ENCODE measurements at regions not wholly inside any gene's neighbourhood (a gene's known extent, or its start where the extent isn't known, plus 50 kb on each side); places are given as distances from the start of the nearest gene placed in this dataset.

GRCh38 chr19:32012206-32012605 lies 333.2 kb upstream of the ZNF507 start (continued):
- TF ChIP-seq THAP7 (CRISPR knock-in tag; IDR thresholded peaks at IDR 0.05) = no peak
- peak; percentile 90 for TF ChIP-seq ZNF317 (CRISPR knock-in tag; IDR thresholded peaks at IDR 0.05)
- no peak for TF ChIP-seq HDAC2 (CRISPR knock-in tag; IDR thresholded peaks at IDR 0.05)
- no peak for TF ChIP-seq MIXL1 (CRISPR knock-in tag; IDR thresholded peaks at IDR 0.05)
- TF ChIP-seq ZNF207 (IDR thresholded peaks at IDR 0.05; ENCODE audit: borderline replicate concordance) = no peak
- TF ChIP-seq PHF21A (CRISPR knock-in tag; IDR thresholded peaks at IDR 0.05) = 0 out of 2 replicates have a peak, but pooled peaks have one; percentile 26
- no peak for TF ChIP-seq ZBTB8A (CRISPR knock-in tag; IDR thresholded peaks at IDR 0.05; ENCODE audit: borderline replicate concordance, low read depth)
- no peak for TF ChIP-seq BORCS8-MEF2B (CRISPR knock-in tag; IDR thresholded peaks at IDR 0.05)
- TF ChIP-seq GTF2F1 (IDR thresholded peaks at IDR 0.05; ENCODE audit: low read length) = no peak
- TF ChIP-seq FOXA3 (CRISPR knock-in tag; IDR thresholded peaks at IDR 0.05) = 0 out of 2 replicates have a peak, but pooled peaks have one; percentile 24
- TF ChIP-seq HDAC1 (CRISPR knock-in tag; IDR thresholded peaks at IDR 0.05) = 0 out of 2 replicates have a peak, but pooled peaks have one; percentile 19
- no peak for TF ChIP-seq USF2 (IDR thresholded peaks at IDR 0.05; ENCODE audit: low read depth, low read length)
- TF ChIP-seq USF2 (CRISPR knock-in tag; IDR thresholded peaks at IDR 0.05; ENCODE audit: borderline replicate concordance) = no peak
- no peak for TF ChIP-seq FLYWCH1 (CRISPR knock-in tag; IDR thresholded peaks at IDR 0.05)
- no peak for TF ChIP-seq SNAI1 (CRISPR knock-in tag; IDR thresholded peaks at IDR 0.05; ENCODE audit: borderline replicate concordance)
- peak; percentile 44; the same call in 1 of the 2 replicates for TF ChIP-seq TCF7 (IDR thresholded peaks at IDR 0.05; ENCODE audit: low read depth)
- TF ChIP-seq CEBPG (CRISPR knock-in tag; IDR thresholded peaks at IDR 0.05) = peak; percentile 79
- no peak for TF ChIP-seq KMT2A (CRISPR knock-in tag; IDR thresholded peaks at IDR 0.05)
- TF ChIP-seq SMYD3 (CRISPR knock-in tag; IDR thresholded peaks at IDR 0.05) = no peak
- TF ChIP-seq ATF4 (CRISPR knock-in tag; IDR thresholded peaks at IDR 0.05) = peak in 1 of 2 experiments; percentile 48; a peak in 2 of 4 replicates
- no peak for TF ChIP-seq ZNF839 (CRISPR knock-in tag; IDR thresholded peaks at IDR 0.05; ENCODE audit: borderline replicate concordance)
- peak; percentile 12; the same call in 1 of the 2 replicates for TF ChIP-seq PATZ1 (CRISPR knock-in tag; IDR thresholded peaks at IDR 0.05)
- TF ChIP-seq GLI4 (CRISPR knock-in tag; IDR thresholded peaks at IDR 0.05; ENCODE audit: borderline replicate concordance) = no peak
- TF ChIP-seq MBNL3 (CRISPR knock-in tag; conservative IDR thresholded peaks at IDR 0.05) = no peak
- TF ChIP-seq FOXK1 (CRISPR knock-in tag; IDR thresholded peaks at IDR 0.05; ENCODE audit: borderline replicate concordance, low read depth) = no peak
- TF ChIP-seq SUZ12 (IDR thresholded peaks at IDR 0.05; ENCODE audit: low read depth, low read length) = no peak

All from HepG2 (cell line).